ENCODE measurements at regions not wholly inside any gene's neighbourhood (a gene's known extent, or its start where the extent isn't known, plus 50 kb on each side); places are given as distances from the start of the nearest gene placed in this dataset.

- H3K9me3 ChIP-seq (ENCODE audit: control insufficient read depth, low read depth, low read length), result no peaks in the 10 kb centered on the region
Observed at GRCh38 chr12:60269611-60270269, 673.9 kb downstream of the SLC16A7 start.

DNA sequence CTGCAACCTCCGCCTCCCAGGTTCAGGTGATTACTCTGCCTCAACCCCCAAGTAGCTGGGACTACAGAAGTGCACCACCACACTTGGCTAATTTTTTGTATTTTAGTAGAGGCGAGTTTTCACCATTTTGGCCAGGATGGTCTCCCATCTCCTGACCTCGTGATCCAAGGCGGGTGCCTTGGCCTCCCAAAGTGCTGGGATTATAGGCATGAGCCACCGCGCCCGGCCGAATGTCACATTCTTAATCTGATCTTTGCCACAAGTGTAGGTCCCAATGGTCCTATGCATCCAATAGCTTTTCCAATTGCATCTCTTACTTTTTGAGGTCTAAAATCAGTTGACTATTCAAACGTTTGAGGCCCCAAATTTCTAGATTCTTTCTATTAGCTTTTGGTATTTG lies 676.0 kb downstream of the SLC16A7 start:
- Histone ChIP-seq H2AFZ (ENCODE audit: control insufficient read depth, low read length) (no peak overlapping the region), H3K4me1 (ENCODE audit: control insufficient read depth, extremely low read depth, insufficient read depth, low read length) (no peaks in the 10 kb centered on the region), H3K27ac (ENCODE audit: control insufficient read depth, insufficient read depth, low read length) (no peak overlapping the region), H3K9me1 (ENCODE audit: control insufficient read depth, extremely low read depth, insufficient read depth, low read length) (no peaks in the 10 kb centered on the region), H4K20me1 (ENCODE audit: control insufficient read depth, extremely low read depth, insufficient read depth, low read length) (no peaks in the 10 kb centered on the region), H3K9me3 (ENCODE audit: control insufficient read depth, low read depth, low read length) (no peaks in the 10 kb centered on the region), H3K4me2 (ENCODE audit: control insufficient read depth, extremely low read depth, insufficient read depth, low read depth, low read length) (no peak overlapping the region), H3K36me3 (ENCODE audit: control insufficient read depth in 2 of 2, extremely low read depth in 1 of 2, insufficient read depth in 2 of 2, low read length in 2 of 2) (no peaks in the 10 kb centered on the region), H3K27me3 (ENCODE audit: control insufficient read depth, extremely low read depth, insufficient read depth, low read length) (no peaks in the 10 kb centered on the region), H3K4me3 (ENCODE audit: control insufficient read depth in 2 of 3, extremely low read depth in 1 of 3, insufficient read depth in 2 of 3, low read depth in 1 of 3, low read length in 3 of 3) (no peak overlapping the region), H3K79me2 (ENCODE audit: control insufficient read depth, insufficient read depth, low read length) (no peaks in the 10 kb centered on the region), H3K9ac (ENCODE audit: control insufficient read depth, extremely low read depth, insufficient read depth, low read length) (no peak overlapping the region)
- TF ChIP-seq, protein P1, sequence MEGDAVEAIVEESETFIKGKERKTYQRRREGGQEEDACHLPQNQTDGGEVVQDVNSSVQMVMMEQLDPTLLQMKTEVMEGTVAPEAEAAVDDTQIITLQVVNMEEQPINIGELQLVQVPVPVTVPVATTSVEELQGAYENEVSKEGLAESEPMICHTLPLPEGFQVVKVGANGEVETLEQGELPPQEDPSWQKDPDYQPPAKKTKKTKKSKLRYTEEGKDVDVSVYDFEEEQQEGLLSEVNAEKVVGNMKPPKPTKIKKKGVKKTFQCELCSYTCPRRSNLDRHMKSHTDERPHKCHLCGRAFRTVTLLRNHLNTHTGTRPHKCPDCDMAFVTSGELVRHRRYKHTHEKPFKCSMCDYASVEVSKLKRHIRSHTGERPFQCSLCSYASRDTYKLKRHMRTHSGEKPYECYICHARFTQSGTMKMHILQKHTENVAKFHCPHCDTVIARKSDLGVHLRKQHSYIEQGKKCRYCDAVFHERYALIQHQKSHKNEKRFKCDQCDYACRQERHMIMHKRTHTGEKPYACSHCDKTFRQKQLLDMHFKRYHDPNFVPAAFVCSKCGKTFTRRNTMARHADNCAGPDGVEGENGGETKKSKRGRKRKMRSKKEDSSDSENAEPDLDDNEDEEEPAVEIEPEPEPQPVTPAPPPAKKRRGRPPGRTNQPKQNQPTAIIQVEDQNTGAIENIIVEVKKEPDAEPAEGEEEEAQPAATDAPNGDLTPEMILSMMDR (optimal IDR thresholded peaks at IDR 0.05 in 1 of 3, IDR thresholded peaks at IDR 0.05 in 1 of 3, conservative IDR thresholded peaks at IDR 0.05 in 1 of 3; ENCODE audit: extremely low read depth in 1 of 3, insufficient read depth in 2 of 3, low read length in 3 of 3), result no peak
- TF ChIP-seq EZH2 (IDR thresholded peaks at IDR 0.05; ENCODE audit: low read length), result no peak
- dilution Hi-C loops (cut with MboI; ENCODE audit: extremely low pct_ligation_motif_present, low sequenced_read_pairs), result loop anchor here (25.0 kb wide), 1 partner anchor 215 kb away; no protein-coding TSS in a partner anchor
- FAIRE-seq (no peak), DNase-seq (ENCODE audit: low read depth, low spot score) (no peak)

More at GRCh38 chr12:60269611-60270269, 673.9 kb downstream of the SLC16A7 start:
- H3K9me1 ChIP-seq (ENCODE audit: control insufficient read depth, extremely low read depth, insufficient read depth, low read length), result no peaks in the 10 kb centered on the region
- FAIRE-seq, result no peak
- no peak for TF ChIP-seq EZH2 (IDR thresholded peaks at IDR 0.05; ENCODE audit: low read length)
- TF ChIP-seq, protein P1 (optimal IDR thresholded peaks at IDR 0.05 in 1 of 3, IDR thresholded peaks at IDR 0.05 in 1 of 3, conservative IDR thresholded peaks at IDR 0.05 in 1 of 3; ENCODE audit: extremely low read depth in 1 of 3, insufficient read depth in 2 of 3, low read length in 3 of 3), result no peak
- no peak overlapping the region for H2AFZ ChIP-seq (ENCODE audit: control insufficient read depth, low read length)
- no peaks in the 10 kb centered on the region for H3K36me3 ChIP-seq (ENCODE audit: control insufficient read depth in 2 of 2, extremely low read depth in 1 of 2, insufficient read depth in 2 of 2, low read length in 2 of 2)
- H3K27me3 ChIP-seq (ENCODE audit: control insufficient read depth, extremely low read depth, insufficient read depth, low read length), result no peaks in the 10 kb centered on the region
- no peak overlapping the region for H3K4me3 ChIP-seq (ENCODE audit: control insufficient read depth in 2 of 3, extremely low read depth in 1 of 3, insufficient read depth in 2 of 3, low read depth in 1 of 3, low read length in 3 of 3)
- H3K79me2 ChIP-seq (ENCODE audit: control insufficient read depth, insufficient read depth, low read length), result no peaks in the 10 kb centered on the region
- H3K4me2 ChIP-seq (ENCODE audit: control insufficient read depth, extremely low read depth, insufficient read depth, low read depth, low read length), result no peak overlapping the region
- no peaks in the 10 kb centered on the region for H3K4me1 ChIP-seq (ENCODE audit: control insufficient read depth, extremely low read depth, insufficient read depth, low read length)
- H3K9ac ChIP-seq (ENCODE audit: control insufficient read depth, extremely low read depth, insufficient read depth, low read length), result no peak overlapping the region
- H4K20me1 ChIP-seq (ENCODE audit: control insufficient read depth, extremely low read depth, insufficient read depth, low read length), result no peaks in the 10 kb centered on the region
- dilution Hi-C loops (cut with MboI; ENCODE audit: extremely low pct_ligation_motif_present, low sequenced_read_pairs), result loop anchor here (25.0 kb wide), 1 partner anchor 218 kb away; no protein-coding TSS in a partner anchor
- H3K27ac ChIP-seq (ENCODE audit: control insufficient read depth, insufficient read depth, low read length), result no peak overlapping the region
- DNase-seq (ENCODE audit: low read depth, low spot score), result no peak
